Endothelial cell of umbilical vein (primary cell): ENCODE measurements at regions not wholly inside any gene's neighbourhood (a gene's known extent, or its start where the extent isn't known, plus 50 kb on each side); places are given as distances from the start of the nearest gene placed in this dataset.

ENCODE experiments used
- BruUV-seq: library from RNA; stranded (reverse); fragments of 400-500 nt; replicated peaks from 2 replicates; lab custom pipeline; 2021; lab: Mats Ljungman, UMichigan
- CTCF ChIA-PET: fragments of 300-600, 350-600 bp; sonication (Branson Sonifier 250); formaldehyde crosslinking; loops from one replicate; lab custom pipeline; 2021; ENCODE audit warnings: antibody characterized with exemption, inconsistent platforms; lab: Charles Lee
- POLR2A ChIA-PET: fragments of 300-600, 350-600 bp; sonication (Branson Sonifier 250); formaldehyde crosslinking; loops from one replicate; lab custom pipeline; 2021; ENCODE audit warnings: antibody characterized with exemption, inconsistent platforms; lab: Charles Lee
- DNase-seq: peaks from one replicate; pipeline ENCODE4 v3.0.0-alpha.2; 2011; ENCODE audit warnings: low read depth, low spot score
- FAIRE-seq: peaks from 2 replicates; lab custom pipeline; 2011; peaks lifted over from hg19 to GRCh38; lab: Jason Lieb, UNC
- H2AFZ ChIP-seq: 2 replicates; pipeline ENCODE4 v1.6.0; 2012; ENCODE audit warnings: low read depth, low read length, control low read depth, inconsistent platforms
- H3K27ac ChIP-seq: 2 replicates; pipeline ENCODE4 v1.5.1; 2011; ENCODE audit warnings: low read depth, mild to moderate bottlenecking, control low read depth, low read length, moderate library complexity; ENCODE audit not compliant: insufficient read depth
- H3K27me3 ChIP-seq, 2 experiments: 2 replicates each; pipeline versions ENCODE4 v1.6.0 to v1.6.1; 2011; ENCODE audit warnings: low read length in 2 of 2, mixed read lengths in 1 of 2; ENCODE audit not compliant: control insufficient read depth in 2 of 2, insufficient read depth in 2 of 2
- H3K36me3 ChIP-seq, 2 experiments: 2 replicates in 1 of 2; 3 replicates in 1 of 2; pipeline ENCODE4 v1.5.1; 2011; ENCODE audit warnings: low read length in 2 of 2, mild to moderate bottlenecking in 1 of 2, moderate library complexity in 1 of 2; ENCODE audit not compliant: control insufficient read depth in 2 of 2, insufficient read depth in 2 of 2; ENCODE audit errors: extremely low read depth in 1 of 2
- H3K4me1 ChIP-seq: 3 replicates; pipeline ENCODE4 v1.5.1; 2011; ENCODE audit warnings: mild to moderate bottlenecking, low read length; ENCODE audit not compliant: control insufficient read depth, insufficient read depth; ENCODE audit errors: extremely low read depth
- H3K4me2 ChIP-seq: 2 replicates; pipeline ENCODE4 v1.6.1; 2011; ENCODE audit warnings: low read length, control low read depth, mixed read lengths; ENCODE audit not compliant: insufficient read depth
- H3K4me3 ChIP-seq, 3 experiments: fragments of 200-600 bp in 1 of 3; sonication (generic), shearing (Covaris generic) in 1 of 3; replicated peaks in 1 of 3; 2 replicates each; pipeline ENCODE4 v1.5.1; 2011 to 2016; ENCODE audit warnings: control low read depth in 3 of 3, low read length in 3 of 3, mild to moderate bottlenecking in 2 of 3, inconsistent platforms in 1 of 3, low read depth in 1 of 3, moderate library complexity in 1 of 3; ENCODE audit not compliant: insufficient read depth in 1 of 3
- H3K79me2 ChIP-seq: 2 replicates; pipeline ENCODE4 v1.6.0; 2012; ENCODE audit warnings: low read length, inconsistent platforms; ENCODE audit not compliant: control insufficient read depth, insufficient read depth
- H3K9ac ChIP-seq: replicated peaks from 2 replicates; pipeline ENCODE3; 2011; ENCODE audit warnings: low read length, control low read depth; ENCODE audit not compliant: insufficient read depth; ENCODE audit errors: extremely low read depth
- H3K9me1 ChIP-seq: replicated peaks from 3 replicates; pipeline ENCODE4 v1.6.0; 2011; ENCODE audit warnings: mild to moderate bottlenecking, low read length; ENCODE audit not compliant: control insufficient read depth, insufficient read depth; ENCODE audit errors: extremely low read depth
- H3K9me3 ChIP-seq: replicated peaks from 2 replicates; pipeline ENCODE4 v1.5.1; 2012; ENCODE audit warnings: low read length, inconsistent platforms; ENCODE audit not compliant: control insufficient read depth, insufficient read depth
- H4K20me1 ChIP-seq: replicated peaks from 2 replicates; pipeline ENCODE3; 2011; ENCODE audit warnings: mild to moderate bottlenecking, low read length; ENCODE audit not compliant: control insufficient read depth, insufficient read depth; ENCODE audit errors: extremely low read depth
- EZH2 ChIP-seq: IDR thresholded peaks from 2 replicates; pipeline ENCODE4 v1.6.1; 2012; ENCODE audit warnings: borderline replicate concordance, low read depth, mild to moderate bottlenecking, moderate library complexity, low read length, inconsistent platforms; ENCODE audit not compliant: severe bottlenecking
- FOS ChIP-seq: IDR thresholded peaks from 2 replicates; pipeline ENCODE4 v1.6.1; 2011; ENCODE audit warnings: mild to moderate bottlenecking, low read length, moderate library complexity, borderline replicate concordance; ENCODE audit not compliant: insufficient read depth
- GATA2 ChIP-seq: IDR thresholded peaks from 2 replicates; pipeline ENCODE4 v1.7.0; 2011; ENCODE audit warnings: low read depth, mild to moderate bottlenecking, moderate library complexity, mixed read lengths, low read length; ENCODE audit not compliant: insufficient read length, insufficient read depth
- JUN ChIP-seq: IDR thresholded peaks from 2 replicates; pipeline ENCODE4 v1.6.1; 2011; ENCODE audit warnings: borderline replicate concordance, low read depth; ENCODE audit not compliant: insufficient read length, insufficient read depth
- MYC ChIP-seq: IDR thresholded peaks from one replicate; pipeline ENCODE4 v1.6.1; 2011; ENCODE audit warnings: mild to moderate bottlenecking, low read depth, low read length
- POLR2A ChIP-seq: IDR thresholded peaks from 2 replicates; pipeline ENCODE4 v1.6.1; 2012; ENCODE audit warnings: low read depth, mild to moderate bottlenecking, control low read depth, low read length
- POLR2AphosphoS5 ChIP-seq: IDR thresholded peaks from 2 replicates; pipeline ENCODE4 v1.6.1; 2012; ENCODE audit warnings: low read depth, mild to moderate bottlenecking, control low read depth, low read length, moderate library complexity; ENCODE audit not compliant: insufficient read depth
- dilution Hi-C: fragments of 300-500 bp; cut with MboI; formaldehyde crosslinking; loops from one replicate; pipeline ENCODE4 v1.15.0; 2019; ENCODE audit warnings: low sequenced_read_pairs; ENCODE audit not compliant: extremely low pct_ligation_motif_present
- intact Hi-C: fragments of 100-400 bp; cut with micrococcal nuclease; formaldehyde crosslinking; loops from one replicate; pipeline ENCODE4 v1.10.0; 2022
- TF ChIP-seq, protein P1 (sequence below): IDR thresholded peaks from 2 replicates; pipeline ENCODE4 v1.6.1; 2011; ENCODE audit not compliant: insufficient read depth, insufficient read length
- TF ChIP-seq, protein P2 (sequence below), 2 donors: IDR thresholded peaks; 1 replicate in 1 of 2; 2 replicates in 1 of 2; pipeline ENCODE4 v1.5.1; 2011; ENCODE audit warnings: low read length in 2 of 2, mild to moderate bottlenecking in 2 of 2, moderate library complexity in 2 of 2, control low read depth in 1 of 2, inconsistent platforms in 1 of 2, low read depth in 1 of 2; ENCODE audit not compliant: insufficient read depth in 1 of 2; ENCODE audit errors: extremely low read depth in 1 of 2

DNA sequence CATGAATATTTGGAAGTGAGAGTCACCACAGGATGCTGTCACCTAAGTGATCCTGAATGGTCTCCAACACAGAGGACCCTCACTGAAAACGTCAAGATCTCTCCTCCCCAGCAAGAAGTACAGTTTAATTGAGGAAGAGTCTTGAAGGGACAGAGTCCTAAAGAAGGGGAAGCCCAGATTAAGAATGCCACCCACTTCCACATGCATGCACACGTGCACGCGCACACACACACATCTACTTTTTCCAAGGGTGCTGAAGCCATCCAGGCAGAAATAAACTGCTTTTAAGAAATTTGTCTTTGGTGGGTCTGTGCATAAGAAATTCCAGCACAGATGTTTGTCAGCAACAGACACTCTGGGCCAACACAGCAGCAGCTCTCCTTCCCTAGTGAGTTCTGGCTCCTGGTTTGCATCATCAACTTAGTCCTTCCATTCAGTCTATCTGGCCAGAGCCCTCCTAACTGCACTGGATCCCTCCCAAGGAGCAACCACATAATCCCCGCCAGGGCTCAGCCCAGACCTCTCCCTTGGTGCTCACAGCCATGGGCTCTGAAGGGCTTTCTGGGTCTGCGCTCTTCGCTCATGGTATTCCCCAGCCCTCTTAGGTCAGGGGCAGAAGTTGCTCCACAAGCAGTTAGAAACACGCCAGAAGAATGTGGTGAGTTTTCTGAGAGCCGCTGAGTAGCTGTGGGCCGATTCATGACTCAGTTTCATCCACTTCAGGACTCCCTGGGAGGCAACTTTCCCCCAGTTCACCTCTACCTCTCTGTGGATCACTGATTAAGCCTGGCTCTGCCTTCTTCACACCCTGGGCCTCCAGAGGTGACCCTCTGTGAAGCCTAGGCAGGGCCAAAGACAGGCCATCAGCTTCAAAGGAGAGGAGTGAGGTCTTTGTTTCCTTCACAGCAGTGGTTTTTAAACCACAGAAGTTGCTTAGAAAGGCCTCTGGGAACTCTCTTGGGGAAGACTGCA is 132.6 kb upstream of the LIPC start:
- TF ChIP-seq EZH2, result no peak
- no peak for TF ChIP-seq FOS
- no peak for TF ChIP-seq POLR2AphosphoS5
- TF ChIP-seq MYC, result no peak
- TF ChIP-seq POLR2A, result no peak
- TF ChIP-seq, protein P1, sequence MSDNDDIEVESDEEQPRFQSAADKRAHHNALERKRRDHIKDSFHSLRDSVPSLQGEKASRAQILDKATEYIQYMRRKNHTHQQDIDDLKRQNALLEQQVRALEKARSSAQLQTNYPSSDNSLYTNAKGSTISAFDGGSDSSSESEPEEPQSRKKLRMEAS, result no peak
- TF ChIP-seq GATA2, result no peak
- TF ChIP-seq, protein P2, sequence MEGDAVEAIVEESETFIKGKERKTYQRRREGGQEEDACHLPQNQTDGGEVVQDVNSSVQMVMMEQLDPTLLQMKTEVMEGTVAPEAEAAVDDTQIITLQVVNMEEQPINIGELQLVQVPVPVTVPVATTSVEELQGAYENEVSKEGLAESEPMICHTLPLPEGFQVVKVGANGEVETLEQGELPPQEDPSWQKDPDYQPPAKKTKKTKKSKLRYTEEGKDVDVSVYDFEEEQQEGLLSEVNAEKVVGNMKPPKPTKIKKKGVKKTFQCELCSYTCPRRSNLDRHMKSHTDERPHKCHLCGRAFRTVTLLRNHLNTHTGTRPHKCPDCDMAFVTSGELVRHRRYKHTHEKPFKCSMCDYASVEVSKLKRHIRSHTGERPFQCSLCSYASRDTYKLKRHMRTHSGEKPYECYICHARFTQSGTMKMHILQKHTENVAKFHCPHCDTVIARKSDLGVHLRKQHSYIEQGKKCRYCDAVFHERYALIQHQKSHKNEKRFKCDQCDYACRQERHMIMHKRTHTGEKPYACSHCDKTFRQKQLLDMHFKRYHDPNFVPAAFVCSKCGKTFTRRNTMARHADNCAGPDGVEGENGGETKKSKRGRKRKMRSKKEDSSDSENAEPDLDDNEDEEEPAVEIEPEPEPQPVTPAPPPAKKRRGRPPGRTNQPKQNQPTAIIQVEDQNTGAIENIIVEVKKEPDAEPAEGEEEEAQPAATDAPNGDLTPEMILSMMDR (IDR thresholded peaks at IDR 0.05; ENCODE audit: extremely low read depth in 1 of 2, insufficient read depth in 1 of 2, low read depth in 1 of 2, low read length in 2 of 2), result no peak
- TF ChIP-seq JUN, result no peak
- intact Hi-C loops (no loop called here), dilution Hi-C loops (no loop called here)
- no peak overlapping the region for H3K4me2 ChIP-seq
- peaks cover 10 to 17% of the 10 kb centered on the region in 2 experiments for H3K27me3 ChIP-seq
- FAIRE-seq, result no peak
- H3K9me1 ChIP-seq, result no peaks in the 10 kb centered on the region
- no peak overlapping the region for H3K9ac ChIP-seq
- no peak overlapping the region for H2AFZ ChIP-seq
- ChIA-PET POLR2A (no interaction called here), CTCF (no interaction called here)
- no peaks in the 10 kb centered on the region for H4K20me1 ChIP-seq
- no peaks in the 10 kb centered on the region for H3K4me1 ChIP-seq
- no peaks in the 10 kb centered on the region for H3K36me3 ChIP-seq
- no peak overlapping the region for H3K4me3 ChIP-seq
- no peak for DNase-seq
- BruUV-seq, result no TSS peak
- no peaks in the 10 kb centered on the region for H3K79me2 ChIP-seq
- H3K27ac ChIP-seq, result no peak overlapping the region
- no peaks in the 10 kb centered on the region for H3K9me3 ChIP-seq
